ENCODE measurements at regions not wholly inside any gene's neighbourhood (a gene's known extent, or its start where the extent isn't known, plus 50 kb on each side); places are given as distances from the start of the nearest gene placed in this dataset.

DNA sequence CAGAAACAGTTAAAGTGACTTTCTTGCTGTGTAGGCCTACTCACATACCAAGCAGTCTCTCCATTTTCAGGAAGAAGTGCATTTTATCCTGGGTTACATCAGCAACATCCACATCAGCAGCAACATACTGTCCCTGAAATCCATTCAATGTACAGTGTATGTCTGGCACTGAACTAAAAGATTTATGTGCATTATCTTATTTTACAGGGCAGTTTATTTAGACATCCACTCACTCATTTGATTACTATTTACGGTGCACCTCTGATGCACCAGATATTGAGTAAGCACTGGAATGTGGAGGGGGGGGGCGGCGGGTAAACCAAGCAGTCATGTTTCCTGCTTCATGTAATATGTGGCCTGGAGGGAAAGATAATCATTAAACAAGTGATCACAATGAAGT is 1128.2 kb downstream of the BCL11A start:
- no peaks in the 10 kb centered on the region for H3K9me3 ChIP-seq (ENCODE audit: control insufficient read depth in 2 of 2, insufficient read depth in 1 of 2, low read depth in 1 of 2, low read length in 1 of 2)
- H3K27me3 ChIP-seq (ENCODE audit: control insufficient read depth in 1 of 2, insufficient read depth in 2 of 2, low read length in 2 of 2), result no peaks in the 10 kb centered on the region
- H3K4me1 ChIP-seq (ENCODE audit: control insufficient read depth in 2 of 2, insufficient read depth in 2 of 2, low read length in 1 of 2), result no peaks in the 10 kb centered on the region
- 43 to 45% methylated on average over 3 of the region's 3 CpGs for WGBS, 2 donors
- H3K4me3 ChIP-seq (ENCODE audit: low read depth in 1 of 2, low read length in 2 of 2), result no peak overlapping the region
- no peaks in the 10 kb centered on the region for H3K36me3 ChIP-seq (ENCODE audit: control insufficient read depth in 2 of 2, insufficient read depth in 2 of 2, low read length in 1 of 2)
- no peak overlapping the region for H3K27ac ChIP-seq (ENCODE audit: low read depth in 2 of 2, low read length in 1 of 2)

DNA sequence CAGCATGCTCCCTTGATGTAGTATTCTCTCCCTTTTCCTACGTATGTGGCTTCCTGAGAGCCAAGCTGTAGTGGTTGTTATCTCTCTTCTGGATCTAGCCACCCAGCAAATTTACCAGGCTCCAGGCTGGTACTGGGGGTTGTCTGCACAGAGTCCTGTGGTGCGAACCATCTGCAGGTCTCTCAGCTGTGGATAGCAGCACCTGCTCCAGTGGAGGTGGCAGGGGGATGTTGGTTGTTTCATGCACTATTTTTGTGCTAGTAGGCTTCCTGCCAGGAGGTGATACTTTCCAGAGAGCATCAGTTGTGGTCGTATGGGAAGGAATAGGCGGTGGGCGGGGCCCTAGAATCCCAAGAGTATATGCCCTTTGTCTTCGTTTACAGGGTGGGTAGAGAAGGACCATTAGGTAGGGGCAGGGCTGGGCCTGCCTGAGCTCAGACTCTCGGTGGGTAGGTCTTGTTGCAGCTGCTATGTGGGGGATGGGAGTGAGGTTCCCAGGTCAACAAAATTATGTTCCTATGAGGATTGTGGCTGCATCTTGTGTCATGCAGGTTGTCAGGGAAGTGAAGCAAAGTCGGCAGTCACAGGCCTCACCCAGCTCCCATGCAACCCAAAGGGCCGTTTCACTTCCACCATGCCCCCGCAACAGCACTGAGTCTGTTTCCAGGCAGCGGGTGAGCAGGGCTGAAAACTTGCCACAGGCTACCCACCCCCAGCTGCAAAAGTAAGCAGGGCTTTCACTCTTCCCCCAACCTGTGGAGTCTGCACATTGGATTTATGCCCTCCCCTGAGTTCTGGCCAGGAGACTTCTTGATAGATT is 1139.5 kb downstream of the BCL11A start:
- H3K27me3 ChIP-seq (ENCODE audit: control insufficient read depth in 1 of 2, insufficient read depth in 2 of 2, low read length in 2 of 2), result no peaks in the 10 kb centered on the region
- no peaks in the 10 kb centered on the region for H3K4me1 ChIP-seq (ENCODE audit: control insufficient read depth in 2 of 2, insufficient read depth in 2 of 2, low read length in 1 of 2)
- H3K36me3 ChIP-seq (ENCODE audit: control insufficient read depth in 2 of 2, insufficient read depth in 2 of 2, low read length in 1 of 2), result no peaks in the 10 kb centered on the region
- no peak overlapping the region for H3K27ac ChIP-seq (ENCODE audit: low read depth in 2 of 2, low read length in 1 of 2)
- H3K4me3 ChIP-seq (ENCODE audit: low read depth in 1 of 2, low read length in 2 of 2), result no peak overlapping the region
- no peaks in the 10 kb centered on the region for H3K9me3 ChIP-seq (ENCODE audit: control insufficient read depth in 2 of 2, insufficient read depth in 1 of 2, low read depth in 1 of 2, low read length in 1 of 2)
- 74 to 75% methylated on average over 11 of the region's 11 CpGs for WGBS, 2 donors

DNA sequence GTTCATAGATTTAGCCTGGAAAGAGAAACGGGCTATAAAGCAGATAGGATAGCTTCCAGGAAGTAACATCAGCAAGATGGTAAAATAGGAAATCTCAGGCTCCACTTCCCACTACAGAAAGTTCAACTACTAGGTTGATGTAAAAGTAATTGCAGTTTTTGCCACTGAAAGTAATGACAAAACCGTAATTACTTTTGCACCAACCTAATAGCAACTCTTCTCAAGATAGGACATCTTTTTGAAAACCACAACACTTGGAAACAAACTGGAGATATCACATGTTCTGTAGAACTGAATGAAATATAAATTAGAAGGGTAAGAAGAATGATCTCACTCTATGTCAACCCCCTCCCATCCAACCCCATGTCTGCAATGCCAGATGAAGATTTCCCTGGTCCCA is 1154.3 kb downstream of the BCL11A start:
- 85 to 94% methylated on average over 2 of the region's 2 CpGs for WGBS, 2 donors
- no peaks in the 10 kb centered on the region for H3K27me3 ChIP-seq (ENCODE audit: control insufficient read depth in 1 of 2, insufficient read depth in 2 of 2, low read length in 2 of 2)
- H3K27ac ChIP-seq (ENCODE audit: low read depth in 2 of 2, low read length in 1 of 2), result no peak overlapping the region
- H3K4me3 ChIP-seq (ENCODE audit: low read depth in 1 of 2, low read length in 2 of 2), result no peak overlapping the region
- no peaks in the 10 kb centered on the region for H3K9me3 ChIP-seq (ENCODE audit: control insufficient read depth in 2 of 2, insufficient read depth in 1 of 2, low read depth in 1 of 2, low read length in 1 of 2)
- H3K4me1 ChIP-seq (ENCODE audit: control insufficient read depth in 2 of 2, insufficient read depth in 2 of 2, low read length in 1 of 2), result no peaks in the 10 kb centered on the region
- no peaks in the 10 kb centered on the region for H3K36me3 ChIP-seq (ENCODE audit: control insufficient read depth in 2 of 2, insufficient read depth in 2 of 2, low read length in 1 of 2)

DNA sequence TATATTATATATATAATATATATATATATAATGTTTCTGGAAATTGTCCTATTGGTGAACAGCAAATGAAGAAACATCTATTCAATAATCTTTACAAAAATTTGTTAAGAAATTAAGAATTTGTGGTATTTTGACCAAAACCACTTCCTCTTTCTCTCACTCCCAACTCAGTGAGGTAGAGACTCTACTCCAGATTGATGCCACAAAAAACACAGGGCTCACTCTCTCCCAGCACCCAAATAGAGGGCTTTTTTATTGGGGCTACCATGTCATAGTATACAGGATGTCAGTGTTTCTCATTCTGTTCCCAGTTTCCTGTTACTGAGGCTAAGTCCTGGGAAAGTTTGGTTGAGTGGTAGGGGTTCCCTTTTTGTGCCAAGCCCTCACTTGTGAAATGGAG is 1155.4 kb downstream of the BCL11A start:
- H3K4me1 ChIP-seq (ENCODE audit: control insufficient read depth in 2 of 2, insufficient read depth in 2 of 2, low read length in 1 of 2), result no peaks in the 10 kb centered on the region
- H3K27me3 ChIP-seq (ENCODE audit: control insufficient read depth in 1 of 2, insufficient read depth in 2 of 2, low read length in 2 of 2), result no peaks in the 10 kb centered on the region
- no peaks in the 10 kb centered on the region for H3K9me3 ChIP-seq (ENCODE audit: control insufficient read depth in 2 of 2, insufficient read depth in 1 of 2, low read depth in 1 of 2, low read length in 1 of 2)
- no peak overlapping the region for H3K27ac ChIP-seq (ENCODE audit: low read depth in 2 of 2, low read length in 1 of 2)
- H3K36me3 ChIP-seq (ENCODE audit: control insufficient read depth in 2 of 2, insufficient read depth in 2 of 2, low read length in 1 of 2), result no peaks in the 10 kb centered on the region
- H3K4me3 ChIP-seq (ENCODE audit: low read depth in 1 of 2, low read length in 2 of 2), result no peak overlapping the region

DNA sequence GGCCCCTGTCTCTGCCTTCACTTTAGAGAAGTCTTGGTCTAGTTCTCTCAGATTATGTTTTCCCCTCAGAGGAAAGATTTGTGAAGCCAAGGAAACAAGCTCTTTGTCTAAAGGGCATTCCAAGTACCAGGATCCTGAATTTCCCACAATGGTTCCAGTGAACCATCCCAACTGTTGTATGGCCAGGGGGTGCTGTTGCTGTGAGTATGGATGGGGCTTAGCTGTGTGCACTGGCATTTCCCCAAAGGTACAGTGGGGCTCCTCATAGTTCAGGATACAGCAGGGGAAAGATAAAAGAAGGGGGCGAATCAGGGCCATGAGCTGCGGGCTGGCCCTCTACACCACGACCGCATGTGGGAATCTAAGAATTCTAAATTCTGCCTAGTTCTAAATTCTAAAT is 1154.0 kb upstream of the FANCL start:
- Histone ChIP-seq H3K4me1 (ENCODE audit: control insufficient read depth in 2 of 2, insufficient read depth in 2 of 2, low read length in 1 of 2) (no peaks in the 10 kb centered on the region), H3K27ac (ENCODE audit: low read depth in 2 of 2, low read length in 1 of 2) (no peak overlapping the region), H3K36me3 (ENCODE audit: control insufficient read depth in 2 of 2, insufficient read depth in 2 of 2, low read length in 1 of 2) (no peaks in the 10 kb centered on the region), H3K9me3 (ENCODE audit: control insufficient read depth in 2 of 2, insufficient read depth in 1 of 2, low read depth in 1 of 2, low read length in 1 of 2) (no peaks in the 10 kb centered on the region), H3K4me3 (ENCODE audit: low read depth in 1 of 2, low read length in 2 of 2) (no peak overlapping the region), H3K27me3 (ENCODE audit: control insufficient read depth in 1 of 2, insufficient read depth in 2 of 2, low read length in 2 of 2) (no peaks in the 10 kb centered on the region)
- 95 to 96% methylated on average over 4 of the region's 4 CpGs for WGBS, 2 donors

DNA sequence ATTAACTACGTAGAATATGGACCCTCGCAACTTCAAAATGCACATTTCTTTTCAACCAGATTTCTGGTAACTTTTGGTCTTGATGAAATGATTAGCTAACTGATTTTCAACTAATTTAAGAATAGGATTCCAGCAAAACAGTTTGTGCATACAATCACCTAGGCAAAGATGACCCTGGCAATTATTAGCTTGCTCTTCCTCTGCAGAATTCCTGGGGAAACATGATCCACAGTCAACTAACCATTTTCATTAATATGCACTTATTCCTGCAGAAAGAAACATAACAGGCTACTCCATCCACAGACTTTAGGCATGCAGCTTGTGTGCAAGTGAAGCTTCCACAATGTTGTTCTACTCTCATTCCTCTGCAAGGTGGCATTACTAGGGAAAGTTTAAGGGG is 1150.8 kb upstream of the FANCL start:
- H3K4me1 ChIP-seq (ENCODE audit: control insufficient read depth in 2 of 2, insufficient read depth in 2 of 2, low read length in 1 of 2), result no peaks in the 10 kb centered on the region
- H3K36me3 ChIP-seq (ENCODE audit: control insufficient read depth in 2 of 2, insufficient read depth in 2 of 2, low read length in 1 of 2), result no peaks in the 10 kb centered on the region
- H3K9me3 ChIP-seq (ENCODE audit: control insufficient read depth in 2 of 2, insufficient read depth in 1 of 2, low read depth in 1 of 2, low read length in 1 of 2), result no peaks in the 10 kb centered on the region
- 93 to 99% methylated on average over 2 of the region's 2 CpGs for WGBS, 2 donors
- H3K4me3 ChIP-seq (ENCODE audit: low read depth in 1 of 2, low read length in 2 of 2), result no peak overlapping the region
- H3K27ac ChIP-seq (ENCODE audit: low read depth in 2 of 2, low read length in 1 of 2), result no peak overlapping the region
- H3K27me3 ChIP-seq (ENCODE audit: control insufficient read depth in 1 of 2, insufficient read depth in 2 of 2, low read length in 2 of 2), result no peaks in the 10 kb centered on the region

DNA sequence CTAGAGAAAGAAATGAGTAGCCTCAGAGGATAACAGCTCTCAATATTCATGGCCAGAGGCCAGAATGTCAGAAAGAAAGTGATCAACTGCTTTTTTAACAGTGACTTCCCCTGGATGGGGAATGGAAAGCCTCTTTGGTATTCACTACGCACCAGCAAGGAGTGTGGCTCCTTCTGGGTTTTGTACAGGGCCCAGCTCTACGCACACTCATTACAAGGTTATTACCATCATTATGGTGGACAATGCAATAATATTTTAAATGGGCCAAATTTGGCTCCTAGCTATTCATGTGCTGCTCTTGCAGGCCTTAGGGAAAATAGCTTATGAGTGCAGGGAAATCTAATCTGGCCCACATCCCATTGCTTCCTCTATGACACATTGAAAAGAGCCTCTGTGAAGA is 1149.5 kb upstream of the FANCL start:
- no peak overlapping the region for H3K27ac ChIP-seq (ENCODE audit: low read depth in 2 of 2, low read length in 1 of 2)

DNA sequence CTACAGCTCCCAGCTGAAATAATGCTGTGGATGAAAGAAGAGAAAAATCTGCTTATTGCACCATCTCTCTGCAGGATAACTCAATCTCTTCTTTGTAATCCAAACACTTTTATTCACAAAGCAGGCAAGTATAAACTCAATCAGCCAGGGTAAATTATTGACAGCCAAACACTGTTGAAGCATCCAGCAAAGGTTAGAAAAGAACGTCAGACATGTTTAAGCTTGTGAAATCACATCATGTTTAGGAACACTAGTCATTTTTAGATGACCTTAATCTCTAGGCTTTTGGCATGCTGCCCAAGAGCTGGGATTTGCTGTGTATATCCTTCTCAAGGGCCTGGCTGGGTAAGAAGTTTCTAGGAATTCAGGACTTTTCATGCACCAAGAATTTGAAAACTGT is 1148.1 kb upstream of the FANCL start:
- no peaks in the 10 kb centered on the region for H3K4me1 ChIP-seq (ENCODE audit: control insufficient read depth in 2 of 2, insufficient read depth in 2 of 2, low read length in 1 of 2)
- H3K27me3 ChIP-seq (ENCODE audit: control insufficient read depth in 1 of 2, insufficient read depth in 2 of 2, low read length in 2 of 2), result no peaks in the 10 kb centered on the region
- no peak overlapping the region for H3K27ac ChIP-seq (ENCODE audit: low read depth in 2 of 2, low read length in 1 of 2)
- no peaks in the 10 kb centered on the region for H3K9me3 ChIP-seq (ENCODE audit: control insufficient read depth in 2 of 2, insufficient read depth in 1 of 2, low read depth in 1 of 2, low read length in 1 of 2)
- no peak overlapping the region for H3K4me3 ChIP-seq (ENCODE audit: low read depth in 1 of 2, low read length in 2 of 2)
- WGBS, 2 donors, result 9 to 10% methylated on average over 1 of the region's 1 CpG
- H3K36me3 ChIP-seq (ENCODE audit: control insufficient read depth in 2 of 2, insufficient read depth in 2 of 2, low read length in 1 of 2), result no peaks in the 10 kb centered on the region

More for the DNA sequence above, 1149.5 kb upstream of the FANCL start:
- Histone ChIP-seq H3K9me3 (ENCODE audit: control insufficient read depth in 2 of 2, insufficient read depth in 1 of 2, low read depth in 1 of 2, low read length in 1 of 2) (no peaks in the 10 kb centered on the region), H3K4me1 (ENCODE audit: control insufficient read depth in 2 of 2, insufficient read depth in 2 of 2, low read length in 1 of 2) (no peaks in the 10 kb centered on the region), H3K4me3 (ENCODE audit: low read depth in 1 of 2, low read length in 2 of 2) (no peak overlapping the region), H3K36me3 (ENCODE audit: control insufficient read depth in 2 of 2, insufficient read depth in 2 of 2, low read length in 1 of 2) (no peaks in the 10 kb centered on the region), H3K27me3 (ENCODE audit: control insufficient read depth in 1 of 2, insufficient read depth in 2 of 2, low read length in 2 of 2) (no peaks in the 10 kb centered on the region)
- WGBS, 2 donors, result 91 to 95% methylated on average over 2 of the region's 2 CpGs

DNA sequence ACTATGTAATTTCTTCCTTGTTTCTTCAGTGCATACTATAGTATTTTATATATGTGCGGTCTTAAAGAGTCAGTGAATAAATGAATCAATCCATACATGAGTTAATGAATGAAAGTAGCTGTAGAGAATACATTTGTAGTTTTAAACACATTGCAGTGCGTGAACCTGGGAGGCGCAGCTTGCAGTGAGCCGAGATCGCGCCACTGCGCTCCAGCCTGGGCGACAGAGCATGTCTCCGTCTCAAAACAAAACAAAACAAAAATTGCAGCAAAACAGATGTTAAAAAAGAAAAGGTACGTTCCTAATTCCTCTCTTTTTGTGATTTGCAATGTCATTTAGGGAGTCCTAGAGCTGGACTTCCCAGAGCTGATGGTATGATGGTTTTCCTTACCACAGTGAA is 1144.8 kb upstream of the FANCL start:
- 90 to 93% methylated on average over 10 of the region's 10 CpGs for WGBS, 2 donors
- Histone ChIP-seq H3K4me1 (ENCODE audit: control insufficient read depth in 2 of 2, insufficient read depth in 2 of 2, low read length in 1 of 2) (no peaks in the 10 kb centered on the region), H3K27ac (ENCODE audit: low read depth in 2 of 2, low read length in 1 of 2) (no peak overlapping the region), H3K36me3 (ENCODE audit: control insufficient read depth in 2 of 2, insufficient read depth in 2 of 2, low read length in 1 of 2) (no peaks in the 10 kb centered on the region), H3K4me3 (ENCODE audit: low read depth in 1 of 2, low read length in 2 of 2) (no peak overlapping the region), H3K9me3 (ENCODE audit: control insufficient read depth in 2 of 2, insufficient read depth in 1 of 2, low read depth in 1 of 2, low read length in 1 of 2) (no peaks in the 10 kb centered on the region), H3K27me3 (ENCODE audit: control insufficient read depth in 1 of 2, insufficient read depth in 2 of 2, low read length in 2 of 2) (no peaks in the 10 kb centered on the region)

DNA sequence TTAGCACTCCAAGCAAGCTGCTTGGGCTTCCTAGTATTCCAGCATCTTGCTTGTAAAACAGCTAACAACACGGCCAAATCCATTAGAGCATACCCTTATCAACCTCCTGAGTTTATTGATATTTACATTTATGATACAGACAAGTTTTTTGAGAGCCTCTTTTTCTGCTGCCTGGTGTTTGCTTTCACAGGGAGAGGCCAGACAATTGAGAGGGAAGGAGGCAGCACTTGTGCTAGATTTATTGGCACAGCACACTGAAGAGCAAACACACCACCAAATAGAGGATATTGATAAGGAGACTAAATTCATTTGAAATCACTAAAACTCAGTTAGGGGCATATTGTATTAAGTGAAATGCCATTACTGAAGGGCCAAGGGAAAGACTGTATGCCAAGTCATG is 1142.3 kb upstream of the FANCL start:
- no peak overlapping the region for H3K4me3 ChIP-seq (ENCODE audit: low read depth in 1 of 2, low read length in 2 of 2)
- H3K36me3 ChIP-seq (ENCODE audit: control insufficient read depth in 2 of 2, insufficient read depth in 2 of 2, low read length in 1 of 2), result no peaks in the 10 kb centered on the region
- H3K4me1 ChIP-seq (ENCODE audit: control insufficient read depth in 2 of 2, insufficient read depth in 2 of 2, low read length in 1 of 2), result no peaks in the 10 kb centered on the region
- WGBS, 2 donors, result 24 to 48% methylated on average over 1 of the region's 1 CpG
- H3K27me3 ChIP-seq (ENCODE audit: control insufficient read depth in 1 of 2, insufficient read depth in 2 of 2, low read length in 2 of 2), result no peaks in the 10 kb centered on the region
- no peaks in the 10 kb centered on the region for H3K9me3 ChIP-seq (ENCODE audit: control insufficient read depth in 2 of 2, insufficient read depth in 1 of 2, low read depth in 1 of 2, low read length in 1 of 2)
- no peak overlapping the region for H3K27ac ChIP-seq (ENCODE audit: low read depth in 2 of 2, low read length in 1 of 2)
